NCI-H460 (cell line): ENCODE measurements at regions not wholly inside any gene's neighbourhood (a gene's known extent, or its start where the extent isn't known, plus 50 kb on each side); places are given as distances from the start of the nearest gene placed in this dataset.
"Not testable (repeated sequence)": the region's sequence is repeated elsewhere in the genome, so short reads cannot be mapped to it uniquely, and the experiment has no call there.

Source experiments
- DNase-seq: peaks from one replicate; pipeline ENCODE4 v3.0.0-alpha.2; 2016; ENCODE audit warnings: low read depth; ENCODE audit errors: extremely low read depth

- DNase-seq, result no peak
Observed at GRCh38 chr9:28934111-28934510, 1360.8 kb upstream of the C9orf72 start.

DNA sequence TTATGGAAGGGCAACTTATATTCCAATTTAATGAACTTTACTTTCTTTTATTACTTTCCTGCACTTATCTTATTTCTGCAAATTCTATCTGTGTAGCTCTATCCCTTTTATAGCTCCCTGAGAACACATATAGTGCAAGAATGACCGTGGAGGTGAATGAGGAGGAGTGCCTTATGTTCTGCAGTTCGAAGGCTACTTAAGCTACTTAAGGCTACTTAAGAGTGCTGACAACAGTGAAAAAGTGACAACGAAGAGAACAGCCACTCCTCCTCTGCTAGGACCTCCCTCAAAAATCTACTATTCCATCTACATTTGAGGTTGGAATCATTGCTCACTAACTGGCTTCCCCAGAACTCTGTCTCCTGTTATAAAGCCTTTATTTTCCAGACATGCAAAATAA lies 1365.7 kb upstream of the C9orf72 start:
- DNase-seq, result no peak

DNA sequence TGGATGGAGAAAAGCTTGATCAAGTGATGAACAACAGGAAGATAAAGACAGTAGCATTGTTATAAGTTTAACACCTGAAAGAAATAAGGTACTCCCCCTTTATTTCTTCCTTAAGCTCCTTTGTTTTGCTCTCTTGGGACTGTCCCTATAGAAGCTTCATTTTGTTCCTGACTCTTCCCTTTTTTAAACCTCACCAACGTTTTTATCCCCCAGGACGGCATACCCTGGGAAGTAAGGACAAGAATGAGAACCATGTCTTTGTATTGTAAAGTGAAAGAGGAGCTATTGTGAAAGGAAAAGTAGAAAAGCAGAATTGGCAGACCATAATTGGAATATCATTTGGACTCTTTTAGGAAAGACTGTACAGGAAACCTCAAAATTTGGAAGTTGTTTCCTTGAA lies 1368.6 kb upstream of the C9orf72 start:
- no peak for DNase-seq

- DNase-seq, result no peak
Observed at GRCh38 chr9:28942941-28943340, 1369.7 kb upstream of the C9orf72 start.

DNA sequence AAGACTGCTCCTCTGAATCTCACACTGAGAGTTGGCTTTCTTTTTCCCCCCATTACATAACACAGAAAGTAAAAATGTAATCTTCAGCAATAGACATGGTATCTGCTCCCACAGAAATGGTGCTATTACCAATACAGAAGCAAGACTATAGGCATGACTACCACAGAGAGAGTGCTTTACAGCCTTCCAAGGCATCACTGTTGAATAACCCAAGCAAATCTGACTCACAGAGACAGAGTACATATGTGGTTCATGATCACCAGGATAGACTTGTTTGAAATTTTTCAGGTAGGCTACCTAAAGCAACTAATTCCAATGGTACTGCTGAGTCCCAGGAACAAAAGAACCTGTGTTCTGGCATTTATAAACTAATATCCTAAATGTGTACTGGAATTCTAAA lies 1373.4 kb upstream of the C9orf72 start:
- no peak for DNase-seq

- DNase-seq, result no peak
Observed at GRCh38 chr9:28951945-28952344, 1378.7 kb upstream of the C9orf72 start.

GRCh38 chr9:28956116-28956880 lies 1383.0 kb upstream of the C9orf72 start:
- no peak for DNase-seq

DNA sequence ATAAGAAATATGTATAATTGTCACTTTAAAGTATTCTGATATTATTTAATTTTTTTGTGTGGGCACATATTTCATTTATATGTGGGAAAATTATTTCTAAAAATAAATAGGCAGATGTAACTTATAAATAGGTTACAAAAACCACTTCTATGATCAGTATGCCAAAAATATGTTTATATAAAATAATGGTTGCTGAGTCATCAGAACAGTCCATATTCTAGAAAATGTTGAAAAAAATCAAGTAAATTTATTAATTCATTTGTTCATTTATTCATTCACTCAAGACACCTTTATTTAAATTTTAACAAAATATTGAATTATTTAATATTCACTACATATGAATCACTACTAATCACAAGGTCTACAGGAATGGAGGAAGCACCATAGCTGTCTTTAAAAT lies 1387.3 kb upstream of the C9orf72 start:
- DNase-seq, result no peak

GRCh38 chr9:28961623-28962022 lies 1388.3 kb upstream of the C9orf72 start:
- no peak for DNase-seq

GRCh38 chr9:28967226-28967625 lies 1393.9 kb upstream of the C9orf72 start:
- no peak for DNase-seq

- DNase-seq, result no peak
Observed at GRCh38 chr9:28970241-28970654, 1397.0 kb upstream of the C9orf72 start.

GRCh38 chr9:28971881-28972280 lies 1398.6 kb upstream of the C9orf72 start:
- DNase-seq, result no peak

DNA sequence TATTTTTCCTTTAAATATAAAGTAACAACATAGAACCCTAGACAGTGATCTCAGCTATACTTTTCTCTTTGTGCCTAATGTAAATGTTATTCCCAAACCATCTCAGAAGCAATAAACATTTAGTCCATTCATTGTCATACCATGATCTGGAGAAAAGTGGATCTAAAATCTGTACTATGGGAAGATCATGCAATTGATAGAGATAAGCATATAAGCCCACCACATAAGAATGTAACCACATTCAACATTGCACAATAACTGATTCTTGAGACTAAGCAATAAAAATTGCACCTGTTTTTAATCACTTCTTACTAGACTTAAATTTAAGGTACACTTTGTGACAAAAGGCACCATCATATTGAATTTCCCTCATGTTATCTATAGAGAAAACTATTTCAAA lies 1403.0 kb upstream of the C9orf72 start:
- DNase-seq, result no peak

- no peak for DNase-seq
Observed at GRCh38 chr9:28976684-28977083, 1403.4 kb upstream of the C9orf72 start.

DNA sequence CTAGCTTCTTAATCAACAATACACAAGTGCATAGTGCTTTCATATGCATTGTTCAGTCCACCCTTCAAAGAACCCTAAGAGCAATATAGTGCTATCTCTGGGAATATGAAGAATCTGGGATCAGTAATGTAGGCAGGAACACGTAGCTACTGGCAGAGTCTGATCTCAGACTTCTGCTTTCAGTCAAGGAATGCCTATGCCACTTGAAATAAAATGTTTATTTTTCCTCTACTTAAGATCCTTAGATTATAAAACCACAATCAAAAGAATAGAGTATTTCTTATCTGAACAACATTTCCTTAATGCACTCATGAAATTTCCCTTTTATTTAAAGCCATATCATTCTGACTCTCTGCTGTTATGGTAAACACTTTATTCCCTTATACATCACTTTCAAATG lies 1407.8 kb upstream of the C9orf72 start:
- no peak for DNase-seq

DNA sequence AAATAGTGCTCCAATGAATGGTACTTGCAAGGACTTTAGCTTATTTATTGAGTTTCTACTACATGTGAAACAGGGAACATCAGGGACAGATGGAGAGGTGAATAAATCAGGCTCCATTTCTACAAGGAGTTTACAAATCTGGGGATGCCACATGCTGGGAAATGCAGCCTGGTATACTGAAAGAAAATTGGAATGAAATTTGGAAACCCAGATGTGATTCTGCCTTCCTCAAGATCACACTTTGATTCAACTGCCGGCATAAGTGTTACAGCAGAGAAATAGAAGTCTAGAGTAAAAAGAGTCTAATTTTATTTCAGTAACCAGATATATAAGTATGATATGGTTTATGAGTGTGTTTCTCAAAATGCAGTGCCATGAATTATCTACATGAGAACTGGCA lies 1408.4 kb upstream of the C9orf72 start:
- no peak for DNase-seq

DNA sequence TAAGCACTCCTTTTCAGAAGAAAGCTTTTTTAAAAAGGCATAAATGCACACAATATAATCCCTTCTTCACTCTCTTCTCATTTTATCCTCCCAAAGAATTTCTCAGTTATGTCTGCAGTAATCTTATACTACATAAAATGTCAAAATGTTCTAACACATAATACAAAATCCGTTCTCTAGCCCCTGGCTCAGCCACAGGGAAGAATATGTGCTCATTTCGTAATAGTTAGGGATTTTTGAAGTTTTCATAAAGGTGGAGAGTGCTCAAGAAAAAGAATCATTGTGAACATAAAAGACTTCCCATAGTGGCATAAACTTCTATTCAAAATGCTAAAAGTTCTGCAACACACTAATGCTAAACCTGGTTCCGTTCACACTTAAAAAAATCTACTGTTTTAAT lies 1410.7 kb upstream of the C9orf72 start:
- DNase-seq, result no peak

GRCh38 chr9:28990009-28990408 lies 1416.7 kb upstream of the C9orf72 start:
- DNase-seq, result not testable (repeated sequence)

DNA sequence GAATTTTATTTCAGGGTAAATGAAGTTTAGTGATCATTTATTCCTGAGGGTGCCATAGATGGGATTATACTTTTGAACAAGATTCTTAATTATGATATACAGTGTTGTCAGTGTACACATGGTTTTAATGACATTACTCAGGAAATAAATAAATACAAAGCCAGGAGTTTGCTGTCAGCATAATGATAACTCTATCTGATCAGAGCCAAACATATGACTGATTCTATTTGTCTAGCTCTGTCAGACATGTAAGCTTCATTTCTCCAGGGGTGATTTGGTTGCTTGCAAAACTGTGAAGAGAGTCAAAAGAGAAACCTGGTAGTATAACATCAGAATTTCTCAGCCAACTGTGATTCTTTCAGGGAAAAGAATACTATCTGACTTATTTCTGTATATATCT lies 1425.8 kb upstream of the C9orf72 start:
- DNase-seq, result no peak

DNA sequence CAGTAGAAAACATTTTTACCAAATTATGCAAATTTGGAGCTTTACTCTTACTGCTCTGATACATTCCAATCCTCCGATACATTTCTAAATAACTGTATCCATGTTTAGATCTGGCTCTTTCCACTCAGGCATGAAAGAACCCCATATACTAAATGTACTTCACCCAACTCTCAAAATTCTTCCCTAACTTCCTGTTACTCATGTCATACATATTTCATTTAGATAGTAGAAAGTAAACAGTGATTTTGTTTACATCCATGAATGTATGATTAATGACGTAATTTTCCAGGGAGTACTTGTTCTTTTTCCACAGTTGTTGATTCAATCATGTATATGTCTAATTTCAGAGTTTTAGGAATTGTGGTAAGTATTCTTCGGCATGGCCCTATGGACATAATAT lies 1426.5 kb upstream of the C9orf72 start:
- peak; percentile 31 for DNase-seq

- DNase-seq, result no peak
Observed at GRCh38 chr9:29001006-29001405, 1427.7 kb upstream of the C9orf72 start.

DNA sequence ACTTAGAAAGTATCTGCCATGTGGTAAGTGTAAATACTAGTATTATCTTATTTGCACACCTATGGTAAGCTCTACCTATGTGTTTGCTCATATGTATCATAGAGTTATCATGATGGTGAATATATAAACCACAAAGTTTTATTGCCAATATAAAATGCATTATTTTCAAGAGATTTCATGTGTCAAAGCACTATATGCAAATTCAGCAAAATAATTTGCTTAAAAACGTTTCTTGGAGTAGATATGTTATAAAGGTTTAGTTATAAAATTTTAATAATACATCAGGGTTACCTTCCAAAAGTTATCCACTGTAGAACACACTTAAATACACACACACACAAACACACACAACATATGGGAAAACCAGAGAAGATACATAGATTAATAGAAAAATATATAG lies 1431.7 kb upstream of the C9orf72 start:
- DNase-seq, result no peak

DNA sequence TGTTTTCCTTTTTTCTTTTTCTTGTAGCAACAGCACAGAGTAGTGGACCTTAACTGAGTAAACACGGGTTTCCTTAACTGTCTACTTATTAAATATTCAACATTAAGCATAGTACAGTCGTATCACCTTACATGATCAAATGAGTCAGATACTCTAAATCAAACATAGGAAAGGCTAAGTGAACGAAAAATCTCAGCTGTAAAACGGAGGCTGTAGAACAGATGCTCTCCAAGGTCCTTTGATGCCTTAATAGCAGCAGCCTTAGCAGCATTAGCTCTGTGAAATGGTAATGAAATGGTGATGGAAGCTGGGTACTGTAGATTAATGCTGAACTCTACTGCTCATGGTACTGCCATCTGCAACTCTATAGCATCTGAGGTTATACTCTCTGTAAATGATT lies 1433.3 kb upstream of the C9orf72 start:
- no peak for DNase-seq
